ENCODE measurements at regions not wholly inside any gene's neighbourhood (a gene's known extent, or its start where the extent isn't known, plus 50 kb on each side); places are given as distances from the start of the nearest gene placed in this dataset.
"Not testable (repeated sequence)": the region's sequence is repeated elsewhere in the genome, so short reads cannot be mapped to it uniquely, and the experiment has no call there.

DNA sequence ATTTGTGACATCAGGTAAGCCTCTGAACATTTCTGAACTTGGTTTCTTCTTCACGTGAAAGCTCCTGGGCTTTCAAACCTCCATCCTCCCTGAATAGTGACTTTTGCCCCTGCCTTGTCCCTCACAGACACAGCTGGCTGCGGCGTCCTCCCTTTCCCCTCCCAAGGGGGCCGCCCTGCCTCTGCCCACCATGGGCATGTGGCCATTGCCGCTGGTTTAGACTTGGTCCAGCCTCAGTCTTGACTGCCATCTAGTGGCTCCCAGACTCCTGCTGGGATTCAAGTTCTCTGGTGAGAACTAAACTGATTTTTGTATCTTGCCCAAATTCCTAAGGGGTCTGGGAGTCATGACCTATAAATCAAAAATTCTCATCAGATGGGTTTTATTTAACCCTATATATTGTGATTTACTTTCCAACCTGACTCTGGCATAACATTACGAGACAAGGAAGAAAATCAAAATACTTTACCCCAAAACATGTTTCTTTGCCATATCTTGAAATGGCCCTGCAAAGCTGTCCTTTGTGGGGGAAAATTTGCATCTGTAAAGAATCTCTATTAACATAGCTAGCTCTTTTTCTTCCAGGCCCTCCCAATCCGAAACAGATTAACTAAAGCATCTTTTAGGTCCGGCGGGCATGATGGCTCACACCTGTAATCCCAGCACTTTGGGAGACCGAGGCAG is 73.9 kb upstream of the SEC14L1 start:
- not testable (repeated sequence) for H3K4me3 ChIP-seq (replicated peaks; ENCODE audit: low read depth, low read length)
- TF ChIP-seq, protein P1, sequence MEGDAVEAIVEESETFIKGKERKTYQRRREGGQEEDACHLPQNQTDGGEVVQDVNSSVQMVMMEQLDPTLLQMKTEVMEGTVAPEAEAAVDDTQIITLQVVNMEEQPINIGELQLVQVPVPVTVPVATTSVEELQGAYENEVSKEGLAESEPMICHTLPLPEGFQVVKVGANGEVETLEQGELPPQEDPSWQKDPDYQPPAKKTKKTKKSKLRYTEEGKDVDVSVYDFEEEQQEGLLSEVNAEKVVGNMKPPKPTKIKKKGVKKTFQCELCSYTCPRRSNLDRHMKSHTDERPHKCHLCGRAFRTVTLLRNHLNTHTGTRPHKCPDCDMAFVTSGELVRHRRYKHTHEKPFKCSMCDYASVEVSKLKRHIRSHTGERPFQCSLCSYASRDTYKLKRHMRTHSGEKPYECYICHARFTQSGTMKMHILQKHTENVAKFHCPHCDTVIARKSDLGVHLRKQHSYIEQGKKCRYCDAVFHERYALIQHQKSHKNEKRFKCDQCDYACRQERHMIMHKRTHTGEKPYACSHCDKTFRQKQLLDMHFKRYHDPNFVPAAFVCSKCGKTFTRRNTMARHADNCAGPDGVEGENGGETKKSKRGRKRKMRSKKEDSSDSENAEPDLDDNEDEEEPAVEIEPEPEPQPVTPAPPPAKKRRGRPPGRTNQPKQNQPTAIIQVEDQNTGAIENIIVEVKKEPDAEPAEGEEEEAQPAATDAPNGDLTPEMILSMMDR (IDR thresholded peaks at IDR 0.05; ENCODE audit: low read length, missing control alignments), result peak; percentile 90
- DNase-seq (ENCODE audit: low read depth), result peak; percentile 68

DNA sequence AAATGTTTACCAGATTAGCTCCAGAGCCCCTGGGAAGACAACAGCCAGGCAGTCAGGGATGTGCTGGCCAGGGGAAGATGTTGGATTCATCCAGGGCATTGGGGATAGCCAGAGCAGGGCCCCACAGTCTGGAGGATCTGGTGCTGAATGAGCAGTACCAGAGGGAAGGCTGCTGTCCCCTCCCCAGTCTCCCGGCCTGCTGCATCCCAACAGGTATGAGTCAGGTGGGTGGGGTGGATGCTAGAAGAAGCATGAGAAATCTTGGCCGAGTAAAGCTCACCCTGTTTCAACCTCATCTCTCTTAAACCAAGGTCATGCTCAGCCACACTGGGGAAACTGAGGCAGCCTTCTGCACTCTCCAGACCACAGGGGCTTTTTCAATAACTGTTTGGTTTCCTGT is 71.9 kb upstream of the SEC14L1 start:
- DNase-seq (ENCODE audit: low read depth), result no peak
- TF ChIP-seq, protein P1 (IDR thresholded peaks at IDR 0.05; ENCODE audit: low read length, missing control alignments), result no peak
- H3K4me3 ChIP-seq (replicated peaks; ENCODE audit: low read depth, low read length), result no peak overlapping the region

DNA sequence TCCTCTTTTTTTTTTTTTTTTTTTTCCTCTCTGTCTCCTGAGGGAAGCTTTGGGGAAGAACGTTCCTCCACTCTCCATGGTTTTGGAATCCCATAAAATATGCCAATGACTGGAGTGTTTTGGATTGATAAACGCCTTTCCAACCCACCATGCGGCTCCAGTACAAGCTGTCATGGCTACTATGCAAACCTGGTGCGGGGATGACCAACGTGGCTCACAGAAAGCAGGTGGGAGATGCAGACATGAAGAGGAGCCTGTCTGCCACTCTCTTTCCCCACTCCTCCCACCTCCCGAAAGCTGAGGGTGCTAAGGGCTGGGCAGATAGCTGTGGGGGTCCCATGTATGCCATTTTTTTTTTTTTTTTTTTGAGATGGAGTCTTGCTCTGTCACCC is 69.9 kb upstream of the SEC14L1 start:
- DNase-seq (ENCODE audit: low read depth), result no peak
- no peak overlapping the region for H3K4me3 ChIP-seq (replicated peaks; ENCODE audit: low read depth, low read length)
- TF ChIP-seq, protein P1 (IDR thresholded peaks at IDR 0.05; ENCODE audit: low read length, missing control alignments), result no peak

DNA sequence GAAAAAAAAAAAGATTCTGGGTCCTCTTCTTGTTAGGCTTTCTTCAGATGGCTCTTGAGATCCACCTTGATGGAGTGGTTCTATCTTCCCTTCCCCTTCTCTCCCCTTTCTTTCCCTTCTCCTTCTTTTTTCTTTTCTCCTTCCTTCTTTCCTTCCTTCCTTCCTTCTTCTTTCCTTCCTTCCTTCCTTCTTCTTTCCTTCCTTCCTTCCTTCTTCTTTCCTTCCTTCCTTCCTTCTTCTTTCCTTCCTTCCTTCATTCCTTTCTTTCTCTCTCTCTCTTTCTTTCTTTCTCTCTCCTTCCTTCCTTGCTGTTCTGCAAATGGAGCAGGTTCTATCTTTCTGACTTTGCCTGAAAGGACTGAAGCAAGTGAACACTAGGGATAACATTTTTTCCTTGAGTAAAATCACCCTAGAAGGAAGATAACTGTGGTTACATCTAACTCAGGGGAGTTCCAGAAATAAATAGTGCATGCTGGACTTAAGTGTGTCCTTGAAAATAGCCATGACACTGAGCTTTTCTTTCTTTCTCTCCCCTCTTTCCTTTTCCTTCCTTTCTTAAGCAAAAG is 68.8 kb upstream of the SEC14L1 start:
- DNase-seq (ENCODE audit: low read depth), result no peak
- no peak overlapping the region for H3K4me3 ChIP-seq (replicated peaks; ENCODE audit: low read depth, low read length)
- TF ChIP-seq, protein P1 (IDR thresholded peaks at IDR 0.05; ENCODE audit: low read length, missing control alignments), result no peak

DNA sequence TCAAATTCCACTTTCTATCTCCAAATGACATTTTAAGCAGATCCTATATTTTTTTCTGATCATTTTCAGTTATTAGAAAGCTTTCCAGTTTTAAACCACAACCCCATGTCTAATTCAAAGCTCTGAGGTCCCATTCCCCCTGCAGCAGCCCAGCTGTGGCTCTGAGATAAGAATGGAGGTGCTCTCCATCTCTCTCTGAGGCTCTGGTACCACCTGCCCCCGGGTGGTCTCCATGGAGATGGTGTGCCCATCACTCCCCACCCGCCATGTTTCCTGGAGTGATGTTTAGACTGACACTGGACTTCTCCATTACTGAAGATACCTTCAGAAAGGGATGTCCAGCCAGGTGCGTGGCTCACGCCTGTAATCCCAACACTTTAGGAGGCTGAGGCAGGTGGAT is 68.1 kb upstream of the SEC14L1 start:
- H3K4me3 ChIP-seq (replicated peaks; ENCODE audit: low read depth, low read length), result no peak overlapping the region

DNA sequence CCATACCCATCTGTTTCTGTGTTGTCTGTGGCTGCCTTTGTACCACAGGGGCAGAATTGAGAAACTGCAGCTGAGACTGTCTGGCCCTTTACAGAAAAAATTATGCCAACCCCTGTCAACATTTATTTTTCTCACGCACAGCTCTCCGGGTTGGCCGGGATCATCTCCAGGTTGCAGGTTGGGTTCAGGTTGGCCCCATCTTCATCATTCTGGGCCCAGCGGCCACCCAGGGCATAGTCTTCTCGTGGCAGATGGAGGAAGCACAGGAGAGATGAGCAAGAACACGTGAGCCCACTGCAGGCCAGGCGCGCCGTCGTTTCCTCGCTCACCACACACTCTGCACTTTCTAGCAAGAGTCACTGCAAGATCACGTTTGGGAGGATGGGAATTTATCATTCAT is 66.1 kb upstream of the SEC14L1 start:
- DNase-seq (ENCODE audit: low read depth), result no peak
- H3K4me3 ChIP-seq (replicated peaks; ENCODE audit: low read depth, low read length), result no peak overlapping the region
- TF ChIP-seq, protein P1 (IDR thresholded peaks at IDR 0.05; ENCODE audit: low read length, missing control alignments), result no peak

More for the DNA sequence above, 68.1 kb upstream of the SEC14L1 start:
- no peak for DNase-seq (ENCODE audit: low read depth)
- TF ChIP-seq, protein P1 (IDR thresholded peaks at IDR 0.05; ENCODE audit: low read length, missing control alignments), result no peak
